GM12873 (cell line): ENCODE measurements at regions not wholly inside any gene's neighbourhood (a gene's known extent, or its start where the extent isn't known, plus 50 kb on each side); places are given as distances from the start of the nearest gene placed in this dataset.

Source experiments
- TF ChIP-seq, protein P1 (sequence below): IDR thresholded peaks from 2 replicates; pipeline ENCODE4 v1.5.1; 2012; ENCODE audit warnings: low read depth, mild to moderate bottlenecking, moderate library complexity, low read length, control low read depth; ENCODE audit not compliant: insufficient read depth; ENCODE audit errors: missing control alignments

DNA sequence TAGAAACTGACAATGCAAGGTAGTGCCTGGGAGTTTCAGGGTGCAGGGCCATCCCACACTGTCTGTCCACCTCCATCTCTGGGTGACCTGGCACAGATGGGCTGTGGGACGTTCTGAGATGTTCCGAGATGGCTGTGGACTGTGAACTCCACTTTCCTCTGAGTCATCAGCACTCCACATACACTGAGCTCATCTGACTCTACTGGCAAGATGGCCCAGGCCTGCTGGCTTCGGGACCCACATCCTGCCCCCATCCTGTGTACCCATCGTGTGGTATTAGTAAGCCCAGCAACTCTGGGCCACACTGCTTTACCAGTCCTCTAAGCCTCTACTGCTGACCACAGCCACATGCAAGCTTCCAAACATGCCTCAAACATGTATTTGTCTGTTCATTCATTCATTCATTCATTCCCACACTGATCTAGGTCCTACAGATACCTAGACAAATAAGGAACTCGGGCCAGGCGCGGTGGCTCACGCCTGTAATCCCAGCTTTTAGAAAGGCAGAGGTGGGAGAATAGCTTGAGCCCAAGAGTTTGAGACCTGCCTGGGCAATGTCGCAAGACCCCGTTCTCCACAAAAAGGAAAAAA is 124.8 kb upstream of the CXCR4 start:
- TF ChIP-seq, protein P1, sequence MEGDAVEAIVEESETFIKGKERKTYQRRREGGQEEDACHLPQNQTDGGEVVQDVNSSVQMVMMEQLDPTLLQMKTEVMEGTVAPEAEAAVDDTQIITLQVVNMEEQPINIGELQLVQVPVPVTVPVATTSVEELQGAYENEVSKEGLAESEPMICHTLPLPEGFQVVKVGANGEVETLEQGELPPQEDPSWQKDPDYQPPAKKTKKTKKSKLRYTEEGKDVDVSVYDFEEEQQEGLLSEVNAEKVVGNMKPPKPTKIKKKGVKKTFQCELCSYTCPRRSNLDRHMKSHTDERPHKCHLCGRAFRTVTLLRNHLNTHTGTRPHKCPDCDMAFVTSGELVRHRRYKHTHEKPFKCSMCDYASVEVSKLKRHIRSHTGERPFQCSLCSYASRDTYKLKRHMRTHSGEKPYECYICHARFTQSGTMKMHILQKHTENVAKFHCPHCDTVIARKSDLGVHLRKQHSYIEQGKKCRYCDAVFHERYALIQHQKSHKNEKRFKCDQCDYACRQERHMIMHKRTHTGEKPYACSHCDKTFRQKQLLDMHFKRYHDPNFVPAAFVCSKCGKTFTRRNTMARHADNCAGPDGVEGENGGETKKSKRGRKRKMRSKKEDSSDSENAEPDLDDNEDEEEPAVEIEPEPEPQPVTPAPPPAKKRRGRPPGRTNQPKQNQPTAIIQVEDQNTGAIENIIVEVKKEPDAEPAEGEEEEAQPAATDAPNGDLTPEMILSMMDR, result no peak

DNA sequence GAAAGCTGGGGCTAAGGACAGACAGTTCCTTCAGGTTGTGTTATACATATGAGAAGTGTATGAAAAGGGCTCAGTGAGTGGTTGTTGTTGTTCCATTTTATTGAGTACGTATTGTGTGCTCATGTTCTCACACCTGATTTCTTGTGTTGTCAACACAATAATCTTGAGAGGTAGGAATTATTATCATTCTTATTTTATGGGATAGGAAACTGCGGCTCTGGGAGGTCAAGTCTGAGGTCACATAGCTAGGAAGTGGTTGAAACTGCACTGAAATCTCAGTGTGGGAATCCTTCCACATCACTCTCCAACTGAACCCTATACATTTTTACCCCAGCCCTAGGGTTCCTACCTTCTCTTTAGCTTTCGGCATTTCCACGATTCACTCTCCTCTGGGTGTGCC is 124.2 kb upstream of the CXCR4 start:
- TF ChIP-seq, protein P1, result no peak

DNA sequence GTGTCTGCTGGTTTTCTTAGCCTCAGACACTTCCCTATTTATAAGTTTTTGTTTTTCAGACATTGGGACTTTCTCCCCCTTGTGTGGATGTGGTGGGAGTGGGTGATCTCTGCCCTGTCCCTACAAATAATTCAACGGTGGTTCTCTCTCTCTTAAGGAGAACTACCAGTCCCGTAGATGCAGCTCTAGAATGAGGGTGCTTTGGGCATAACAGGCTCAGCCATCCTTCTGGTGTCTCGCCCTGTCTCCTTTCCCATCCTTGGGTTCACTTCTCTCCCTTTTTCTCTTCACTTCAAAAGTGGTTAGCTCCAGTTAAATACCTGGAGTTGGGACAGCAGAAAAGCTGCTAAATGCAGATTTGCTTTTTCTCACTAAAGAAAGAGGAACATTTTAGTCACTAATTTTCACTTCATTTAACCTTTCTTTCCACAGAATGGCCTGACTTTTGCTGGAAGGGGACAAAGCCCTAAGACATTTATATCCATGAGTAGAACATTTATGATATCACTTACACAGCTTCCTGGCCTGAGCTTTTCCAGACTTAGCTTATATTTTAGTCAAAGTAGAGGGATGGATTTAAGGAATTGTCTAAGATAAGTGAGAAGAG is 121.2 kb upstream of the CXCR4 start:
- TF ChIP-seq, protein P1, result no peak

DNA sequence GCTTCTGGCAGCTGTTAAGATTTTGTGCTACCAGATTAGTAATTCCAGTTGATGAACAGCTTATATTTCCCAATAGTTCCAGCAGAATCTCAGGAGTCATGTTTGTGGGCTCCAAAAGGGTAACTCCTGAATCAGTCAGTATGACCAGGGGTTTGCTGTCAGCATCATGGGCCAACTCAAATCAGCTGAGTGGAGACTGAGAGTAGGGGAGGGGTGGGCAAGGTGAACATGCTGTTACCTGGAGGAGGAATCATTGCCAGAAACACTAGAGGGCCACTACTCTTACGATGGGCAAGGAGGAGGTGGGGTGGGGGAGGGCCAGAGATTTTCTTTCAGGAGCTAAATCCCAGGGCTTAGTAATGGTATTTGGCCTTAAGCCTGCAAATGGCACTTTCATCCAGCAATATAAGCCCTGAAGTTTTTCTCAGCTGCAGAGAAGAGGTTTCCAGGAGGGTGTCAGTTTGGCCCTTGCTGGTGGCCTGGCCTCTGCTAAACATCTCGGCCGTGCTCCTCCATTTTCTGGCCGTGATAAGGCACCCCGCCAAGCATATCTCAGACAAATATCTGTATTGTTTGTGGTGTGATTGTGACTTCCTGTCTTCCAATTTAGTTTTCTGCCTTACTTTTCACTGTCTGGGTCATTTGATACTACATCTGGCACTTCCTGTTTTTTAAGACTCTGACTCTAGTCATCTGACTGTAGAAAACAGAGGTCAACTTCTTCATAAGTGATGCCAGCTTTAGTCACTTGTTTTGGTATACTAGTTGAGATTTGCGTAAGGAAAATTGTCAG is 120.5 kb upstream of the CXCR4 start:
- TF ChIP-seq, protein P1, result no peak

DNA sequence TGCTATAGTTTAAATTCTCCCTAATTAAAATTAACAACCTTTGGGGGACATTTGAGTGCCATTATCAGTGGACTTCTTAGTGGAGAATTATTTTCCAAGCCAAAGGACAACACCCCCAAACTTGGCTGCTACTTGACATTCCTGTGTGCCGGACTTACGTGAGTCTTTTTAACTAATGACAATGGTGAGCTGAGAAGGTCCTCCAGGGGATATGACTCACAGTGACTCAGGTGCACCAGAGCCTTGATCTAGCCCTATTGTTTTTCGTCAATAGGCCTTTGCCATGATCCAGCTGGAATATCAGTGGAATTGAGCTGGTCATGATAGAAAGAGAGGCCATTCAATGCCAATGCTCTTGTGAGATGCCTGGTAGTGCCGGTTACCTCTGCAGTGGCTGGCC is 118.1 kb upstream of the CXCR4 start:
- TF ChIP-seq, protein P1, result no peak

DNA sequence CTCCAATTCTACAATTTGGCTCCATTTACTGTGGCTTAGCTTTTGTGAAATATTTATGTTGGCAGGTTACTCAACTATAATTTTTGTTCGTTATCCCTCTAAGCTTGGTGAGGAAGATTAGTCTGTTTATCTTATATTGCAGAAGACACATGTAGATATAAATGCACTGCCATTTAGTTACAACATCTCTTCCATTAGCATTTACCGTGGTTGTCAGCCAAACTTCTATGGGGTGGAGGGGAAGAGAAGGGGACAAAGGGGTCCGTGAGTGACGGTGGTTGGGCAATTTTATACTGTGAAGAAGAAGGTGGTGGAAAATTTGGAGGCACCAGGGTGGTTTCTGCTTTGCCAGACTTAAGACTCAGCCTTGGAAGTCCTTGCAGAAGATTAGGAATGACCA is 117.6 kb upstream of the CXCR4 start:
- TF ChIP-seq, protein P1, result no peak

DNA sequence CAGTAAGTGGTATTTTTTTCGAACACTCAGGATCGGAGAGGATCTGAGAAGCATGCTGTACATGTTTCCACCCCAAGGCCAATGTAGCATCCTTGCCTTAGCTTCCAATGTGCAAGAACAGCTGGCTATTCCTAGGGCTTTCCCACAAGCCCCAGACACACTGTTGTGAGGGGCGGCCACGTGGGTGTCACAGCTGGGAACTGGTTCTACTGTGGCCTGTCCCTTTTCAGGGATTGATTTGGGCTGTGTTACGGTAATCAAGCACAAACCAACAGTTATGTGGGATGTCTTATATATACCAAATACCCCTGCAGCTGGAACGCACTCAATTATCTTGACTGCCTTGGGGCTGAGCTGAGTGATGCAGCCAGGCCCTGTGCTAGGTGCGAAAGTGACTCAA is 116.3 kb upstream of the CXCR4 start:
- TF ChIP-seq, protein P1, result no peak
